GM12878 (cell line): ENCODE measurements at regions not wholly inside any gene's neighbourhood (a gene's known extent, or its start where the extent isn't known, plus 50 kb on each side); places are given as distances from the start of the nearest gene placed in this dataset.

Experiments used
- ATAC-seq: fragments of 200-7000 bp; cut with Tn5 transposase; 3 replicates; pipeline ENCODE4 v1.9.1; 2020; ENCODE audit warnings: mild to moderate bottlenecking, moderate library complexity
- BruUV-seq: library from RNA; stranded (reverse); fragments of 400-500 nt; replicated peaks from 2 replicates; lab custom pipeline; 2021; lab: Mats Ljungman, UMichigan
- CTCF ChIA-PET: fragments of 300-600 bp; sonication (Branson Sonifier 250); formaldehyde crosslinking; extraction: SDS; loops from one replicate; lab custom pipeline; 2021; ENCODE audit warnings: inconsistent platforms; lab: Yijun Ruan, JAX
- POLR2A ChIA-PET: fragments of 350-600 bp; formaldehyde crosslinking; extraction: SDS; loops from one replicate; lab custom pipeline; 2021; ENCODE audit warnings: inconsistent platforms; lab: Charles Lee
- RAD21 ChIA-PET: fragments of 300-600 bp; sonication (Branson Sonifier 250); formaldehyde crosslinking; loops from one replicate; lab custom pipeline; 2023; ENCODE audit warnings: antibody characterized with exemption; ENCODE audit not compliant: unreplicated experiment; lab: Charles Lee
- SMC1A ChIA-PET: fragments of 300-600 bp; sonication (Branson Sonifier 250); formaldehyde crosslinking; loops from one replicate; lab custom pipeline; 2023; ENCODE audit not compliant: unreplicated experiment, uncharacterized antibody; lab: Charles Lee
- DNase-seq: peaks from one replicate; pipeline ENCODE4 v3.0.0-alpha.2; 2011; ENCODE audit warnings: low read depth, low spot score
- FAIRE-seq: peaks from 3 replicates; lab custom pipeline; 2011; peaks lifted over from hg19 to GRCh38; lab: Jason Lieb, UNC
- H2AFZ ChIP-seq: 2 replicates; pipeline ENCODE4 v1.6.0; 2011; ENCODE audit warnings: low read depth, low read length, control low read depth; ENCODE audit not compliant: control insufficient read depth
- H3K27ac ChIP-seq: 2 replicates; pipeline ENCODE4 v1.5.1; 2011; ENCODE audit warnings: control low read depth; ENCODE audit not compliant: control insufficient read depth, insufficient read depth
- H3K27me3 ChIP-seq, 2 experiments: replicated peaks in 1 of 2; 2 replicates each; pipeline versions ENCODE4 v1.6.0 to v1.6.1; 2011; ENCODE audit warnings: low read length in 1 of 2; ENCODE audit not compliant: control insufficient read depth in 2 of 2, insufficient read depth in 2 of 2
- H3K36me3 ChIP-seq, 2 experiments: 2 replicates each; pipeline ENCODE4 v1.5.1; 2011; ENCODE audit warnings: low read length in 1 of 2; ENCODE audit not compliant: control insufficient read depth in 2 of 2, insufficient read depth in 2 of 2
- H3K4me1 ChIP-seq: 2 replicates; pipeline ENCODE4 v1.6.1; 2011; ENCODE audit warnings: mild to moderate bottlenecking, low read length, moderate library complexity, mixed read lengths; ENCODE audit not compliant: control insufficient read depth, insufficient read depth
- H3K4me2 ChIP-seq: 2 replicates; pipeline ENCODE4 v1.6.0; 2011; ENCODE audit warnings: control low read depth; ENCODE audit not compliant: control insufficient read depth, insufficient read depth
- H3K4me3 ChIP-seq: fragments of 200-600 bp; sonication (generic); 2 replicates; pipeline ENCODE4 v1.5.1; 2016
- H3K79me2 ChIP-seq: 2 replicates; pipeline ENCODE4 v1.6.0; 2011; ENCODE audit warnings: low read length; ENCODE audit not compliant: control insufficient read depth, insufficient read depth
- H3K9ac ChIP-seq: 2 replicates; pipeline ENCODE4 v1.8.0; 2011; ENCODE audit warnings: low read length, control low read depth, mixed read lengths; ENCODE audit not compliant: control insufficient read depth, insufficient read depth
- H3K9me3 ChIP-seq: replicated peaks from 3 replicates; pipeline ENCODE4 v1.5.1; 2011; ENCODE audit warnings: mild to moderate bottlenecking, low read length; ENCODE audit not compliant: control insufficient read depth, insufficient read depth
- H4K20me1 ChIP-seq: 2 replicates; pipeline ENCODE4 v1.6.0; 2011; ENCODE audit not compliant: control insufficient read depth, insufficient read depth
- BHLHE40 ChIP-seq, 2 experiments: fragments of 450-650 bp in 1 of 2; IDR thresholded peaks; 2 replicates each; pipeline ENCODE4 v1.6.1; 2011 to 2017; ENCODE audit warnings: low read depth in 2 of 2, borderline replicate concordance in 1 of 2, improper control_type of control experiment in 1 of 2, low read length in 1 of 2, mild to moderate bottlenecking in 1 of 2
- BMI1 ChIP-seq: fragments of 450-650 bp; IDR thresholded peaks from 2 replicates; pipeline ENCODE4 v1.6.1; 2016; ENCODE audit warnings: mild to moderate bottlenecking, moderate library complexity, borderline replicate concordance
- BRCA1 ChIP-seq: IDR thresholded peaks from 2 replicates; pipeline ENCODE4 v1.6.1; 2011; ENCODE audit warnings: low read depth, low read length, improper control_type of control experiment
- GABPA ChIP-seq: IDR thresholded peaks from 2 replicates; pipeline ENCODE4 v1.6.1; 2014; ENCODE audit warnings: antibody characterized with exemption, low read depth, mild to moderate bottlenecking, inconsistent platforms
- HSF1 ChIP-seq: fragments of 150-350 bp; IDR thresholded peaks from 2 replicates; pipeline ENCODE4 v1.6.1; 2014; ENCODE audit warnings: mild to moderate bottlenecking, low read depth, low read length
- PAX5 ChIP-seq: IDR thresholded peaks from 2 replicates; pipeline ENCODE4 v1.6.1; 2011; ENCODE audit warnings: low read depth, low read length, borderline replicate concordance
- PML ChIP-seq: IDR thresholded peaks from 2 replicates; pipeline ENCODE4 v1.6.1; 2012; ENCODE audit warnings: low read length, inconsistent platforms
- POU2F2 ChIP-seq: IDR thresholded peaks from 3 replicates; pipeline ENCODE4 v1.6.1; 2011; ENCODE audit warnings: low read depth, mild to moderate bottlenecking, low read length, borderline replicate concordance
- RAD51 ChIP-seq: fragments of 450-650 bp; IDR thresholded peaks from 2 replicates; pipeline ENCODE4 v1.6.1; 2016; ENCODE audit warnings: moderate library complexity, mild to moderate bottlenecking, inconsistent platforms
- SIX5 ChIP-seq: IDR thresholded peaks from 2 replicates; pipeline ENCODE4 v1.6.1; 2011; ENCODE audit warnings: mild to moderate bottlenecking, low read depth, low read length, moderate library complexity; ENCODE audit not compliant: severe bottlenecking
- SMARCA5 ChIP-seq: fragments of 450-650 bp; IDR thresholded peaks from 2 replicates; pipeline ENCODE4 v1.6.1; 2017; ENCODE audit warnings: mild to moderate bottlenecking
- SMC3 ChIP-seq: IDR thresholded peaks from 2 replicates; pipeline ENCODE4 v1.6.1; 2011; ENCODE audit warnings: low read length, improper control_type of control experiment, borderline replicate concordance
- SP1 ChIP-seq: IDR thresholded peaks from one replicate; pipeline ENCODE4 v1.6.1; 2011; ENCODE audit warnings: low read depth, low read length
- TCF12 ChIP-seq: IDR thresholded peaks from 2 replicates; pipeline ENCODE4 v1.6.1; 2011; ENCODE audit warnings: low read depth, mild to moderate bottlenecking, low read length
- USF2 ChIP-seq: IDR thresholded peaks from 2 replicates; pipeline ENCODE4 v1.6.1; 2011; ENCODE audit warnings: low read depth, low read length, improper control_type of control experiment, borderline replicate concordance
- YBX1 ChIP-seq: fragments of 450-650 bp; IDR thresholded peaks from 2 replicates; pipeline ENCODE4 v1.6.1; 2016; ENCODE audit warnings: antibody characterized with exemption
- WGBS: methylation state at CpG from one replicate; pipeline ENCODE4 v1.1.6; 2016; ENCODE audit warnings: low lambda C conversion rate; ENCODE audit not compliant: insufficient replicate concordance, insufficient coverage; ENCODE audit errors: missing lambda C conversion rate; 5-methylcytosine and 5-hydroxymethylcytosine counted together
- in situ Hi-C: fragments of 300-500 bp; cut with MboI; formaldehyde crosslinking; loops from 9 replicates; pipeline ENCODE4 v1.14.3; 2018; ENCODE audit warnings: mixed read lengths
- intact Hi-C: fragments of 100-400 bp; cut with micrococcal nuclease; formaldehyde crosslinking; loops from one replicate; pipeline ENCODE4 v1.14.2; 2022; ENCODE audit not compliant: unreplicated experiment
- TF ChIP-seq, protein P1 (sequence below): fragments of 450-650 bp; formaldehyde crosslinking; IDR thresholded peaks from 2 replicates; pipeline ENCODE4 v1.4.0; 2022; ENCODE audit warnings: mild to moderate bottlenecking, moderate library complexity
- TF ChIP-seq, protein P2 (sequence below): IDR thresholded peaks from 2 replicates; pipeline ENCODE4 v1.6.1; 2012; ENCODE audit warnings: low read depth, low read length, improper control_type of control experiment

GRCh38 chr2:149827585-149828126 is 240.1 kb upstream of the MMADHC start:
- ChIA-PET CTCF (no interaction called here), SMC1A (interaction anchor here (1.2 kb wide), 1 partner anchor 27 kb away, joined by 3 read pairs; no protein-coding TSS in a partner anchor), POLR2A (no interaction called here)
- Histone ChIP-seq H3K79me2 (no peaks in the 10 kb centered on the region), H3K27me3 (no peaks in the 10 kb centered on the region), H3K9me3 (no peaks in the 10 kb centered on the region), H4K20me1 (no peaks in the 10 kb centered on the region), H3K4me3 (no peak overlapping the region), H3K36me3 (no peaks in the 10 kb centered on the region), H2AFZ (no peak overlapping the region), H3K27ac (no peak overlapping the region), H3K4me1 (no peaks in the 10 kb centered on the region), H3K4me2 (no peak overlapping the region)
- DNase-seq: no peak
- in situ Hi-C loops (no loop called here), intact Hi-C loops (no loop called here)
- no TSS peak for BruUV-seq
- TF ChIP-seq SMC3 (no peak), YBX1 (no peak), BHLHE40 (IDR thresholded peaks at IDR 0.05; ENCODE audit: borderline replicate concordance in 1 of 2, low read depth in 2 of 2, low read length in 1 of 2) (no peak), RAD51 (no peak), SIX5 (no peak), PAX5 (no peak), PML (no peak), SP1 (no peak), TCF12 (no peak), BMI1 (no peak), SMARCA5 (no peak), BRCA1 (no peak), POU2F2 (no peak), GABPA (no peak), HSF1 (no peak), USF2 (no peak)
- TF ChIP-seq, protein P1, sequence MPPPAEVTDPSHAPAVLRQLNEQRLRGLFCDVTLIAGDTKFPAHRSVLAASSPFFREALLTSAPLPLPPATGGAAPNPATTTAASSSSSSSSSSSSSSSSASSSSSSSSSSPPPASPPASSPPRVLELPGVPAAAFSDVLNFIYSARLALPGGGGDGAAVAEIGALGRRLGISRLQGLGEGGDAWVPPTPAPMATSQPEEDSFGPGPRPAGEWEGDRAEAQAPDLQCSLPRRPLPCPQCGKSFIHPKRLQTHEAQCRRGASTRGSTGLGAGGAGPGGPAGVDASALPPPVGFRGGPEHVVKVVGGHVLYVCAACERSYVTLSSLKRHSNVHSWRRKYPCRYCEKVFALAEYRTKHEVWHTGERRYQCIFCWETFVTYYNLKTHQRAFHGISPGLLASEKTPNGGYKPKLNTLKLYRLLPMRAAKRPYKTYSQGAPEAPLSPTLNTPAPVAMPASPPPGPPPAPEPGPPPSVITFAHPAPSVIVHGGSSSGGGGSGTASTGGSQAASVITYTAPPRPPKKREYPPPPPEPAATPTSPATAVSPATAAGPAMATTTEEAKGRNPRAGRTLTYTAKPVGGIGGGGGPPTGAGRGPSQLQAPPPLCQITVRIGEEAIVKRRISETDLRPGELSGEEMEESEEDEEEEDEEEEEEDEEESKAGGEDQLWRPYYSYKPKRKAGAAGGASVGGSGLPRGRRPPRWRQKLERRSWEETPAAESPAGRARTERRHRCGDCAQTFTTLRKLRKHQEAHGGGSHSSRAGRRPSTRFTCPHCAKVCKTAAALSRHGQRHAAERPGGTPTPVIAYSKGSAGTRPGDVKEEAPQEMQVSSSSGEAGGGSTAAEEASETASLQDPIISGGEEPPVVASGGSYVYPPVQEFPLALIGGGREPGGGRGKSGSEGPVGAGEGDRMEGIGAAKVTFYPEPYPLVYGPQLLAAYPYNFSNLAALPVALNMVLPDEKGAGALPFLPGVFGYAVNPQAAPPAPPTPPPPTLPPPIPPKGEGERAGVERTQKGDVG (CRISPR knock-in tag): no peak
- TF ChIP-seq, protein P2, sequence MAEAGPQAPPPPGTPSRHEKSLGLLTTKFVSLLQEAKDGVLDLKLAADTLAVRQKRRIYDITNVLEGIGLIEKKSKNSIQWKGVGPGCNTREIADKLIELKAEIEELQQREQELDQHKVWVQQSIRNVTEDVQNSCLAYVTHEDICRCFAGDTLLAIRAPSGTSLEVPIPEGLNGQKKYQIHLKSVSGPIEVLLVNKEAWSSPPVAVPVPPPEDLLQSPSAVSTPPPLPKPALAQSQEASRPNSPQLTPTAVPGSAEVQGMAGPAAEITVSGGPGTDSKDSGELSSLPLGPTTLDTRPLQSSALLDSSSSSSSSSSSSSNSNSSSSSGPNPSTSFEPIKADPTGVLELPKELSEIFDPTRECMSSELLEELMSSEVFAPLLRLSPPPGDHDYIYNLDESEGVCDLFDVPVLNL: no peak
- TF ChIP-seq, all 136 proteins: peak for 0
- ATAC-seq (no peak), FAIRE-seq (no peak)
- RAD21 ChIA-PET: no interaction called here
- no peak overlapping the region for H3K9ac ChIP-seq
- WGBS: 56% methylated on average over 2 of the region's 2 CpGs
